COLO668 (cell line): ENCODE measurements at regions not wholly inside any gene's neighbourhood (a gene's known extent, or its start where the extent isn't known, plus 50 kb on each side); places are given as distances from the start of the nearest gene placed in this dataset.

Experiments used
- DNase-seq: peaks from one replicate; lab custom pipeline; 2025; ENCODE audit not compliant: unreplicated experiment; lab: John Stamatoyannopoulos, UW

DNA sequence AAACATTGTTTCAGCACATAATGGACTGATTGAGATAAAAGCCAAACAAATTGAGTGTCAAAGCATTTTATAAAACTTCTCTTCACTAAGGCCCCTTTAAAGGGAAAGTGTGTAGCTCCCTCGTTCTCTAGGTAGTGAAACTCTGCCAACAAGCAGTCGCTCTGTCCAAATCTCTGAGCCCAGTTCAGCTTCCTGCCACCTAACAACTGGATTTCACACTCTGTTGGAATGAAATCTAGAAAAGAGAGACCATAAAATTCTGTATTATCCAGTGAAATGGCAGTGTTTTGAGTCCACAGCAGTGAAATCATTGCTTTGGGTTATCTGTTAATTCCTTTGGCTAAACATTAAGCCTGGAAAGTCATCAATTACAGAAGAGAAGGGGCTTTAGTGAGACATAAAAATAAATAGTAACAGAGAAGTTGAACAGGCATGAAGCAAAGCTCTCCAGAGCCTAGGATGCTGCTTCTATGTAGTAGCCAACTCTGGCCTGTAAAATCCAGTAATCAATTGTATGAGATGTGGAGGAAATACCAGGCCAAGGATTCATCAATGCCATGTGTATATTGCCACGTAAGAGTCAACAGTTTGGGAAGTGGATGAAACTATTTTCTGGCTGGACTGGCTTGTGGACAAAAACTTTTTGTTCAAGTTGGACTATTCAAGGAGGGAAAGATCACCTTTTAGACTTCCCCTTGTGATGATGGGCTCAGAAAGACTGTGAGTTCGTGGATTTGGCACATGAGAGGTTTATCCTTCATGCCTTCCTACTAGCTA lies 122.5 kb downstream of the WIF1 start:
- DNase-seq, result no peak

- no peak for DNase-seq
Measured at GRCh38 chr12:64999148-64999425, 122.0 kb downstream of the WIF1 start.
